Natural killer cell (primary cell): ENCODE measurements at regions not wholly inside any gene's neighbourhood (a gene's known extent, or its start where the extent isn't known, plus 50 kb on each side); places are given as distances from the start of the nearest gene placed in this dataset.
"Not testable (repeated sequence)": the region's sequence is repeated elsewhere in the genome, so short reads cannot be mapped to it uniquely, and the experiment has no call there.

Experiments used
- ATAC-seq, 3 donors: fragments of 150-1000 bp in 2 of 3; fragments of 200-7000 bp in 1 of 3; cut with Tn5 transposase; 1 replicate in 1 of 3; 2 replicates in 2 of 3; pipeline ENCODE4 v1.10.0; 2021; ENCODE audit warnings: mild to moderate bottlenecking in 2 of 3, moderate library complexity in 2 of 3
- DNase-seq, 2 donors: peaks; one replicate each; pipeline versions ENCODE4 v3.0.0 to v3.0.0-alpha.2; 2013 to 2021; ENCODE audit warnings: mixed read lengths in 1 of 2
- H3K27ac ChIP-seq: one replicate; pipeline ENCODE4 v1.5.1; 2013; ENCODE audit warnings: mild to moderate bottlenecking, low read length
- H3K27me3 ChIP-seq: one replicate; pipeline ENCODE4 v1.6.1; 2013; ENCODE audit warnings: low read length; ENCODE audit not compliant: control insufficient read depth, insufficient read depth
- H3K36me3 ChIP-seq: one replicate; pipeline ENCODE4 v1.6.1; 2013; ENCODE audit warnings: low read length; ENCODE audit not compliant: control insufficient read depth, insufficient read depth
- H3K4me1 ChIP-seq: one replicate; pipeline ENCODE4 v1.6.1; 2013; ENCODE audit warnings: low read length; ENCODE audit not compliant: control insufficient read depth, insufficient read depth
- H3K4me3 ChIP-seq: one replicate; pipeline ENCODE4 v1.5.1; 2013; ENCODE audit warnings: low read length
- H3K9me3 ChIP-seq: one replicate; pipeline ENCODE4 v1.6.1; 2013; ENCODE audit warnings: low read length; ENCODE audit not compliant: control insufficient read depth, insufficient read depth
- H3K27ac Mint-ChIP-seq, 2 donors: one replicate each; pipeline ENCODE4 v1.8.0; 2022; ENCODE audit warnings: mild to moderate bottlenecking in 2 of 2, mixed read lengths in 2 of 2, moderate library complexity in 1 of 2
- H3K27me3 Mint-ChIP-seq, 2 donors: one replicate each; pipeline ENCODE4 v1.8.0; 2022; ENCODE audit warnings: low read depth in 2 of 2, mixed read lengths in 2 of 2
- H3K36me3 Mint-ChIP-seq: one replicate; pipeline ENCODE4 v1.8.0; 2022; ENCODE audit warnings: mixed read lengths
- H3K4me1 Mint-ChIP-seq, 2 donors: one replicate each; pipeline ENCODE4 v1.8.0; 2022; ENCODE audit warnings: mixed read lengths in 2 of 2
- H3K4me3 Mint-ChIP-seq: one replicate; pipeline ENCODE4 v1.8.0; 2022; ENCODE audit warnings: mild to moderate bottlenecking, moderate library complexity, mixed read lengths
- H3K9me3 Mint-ChIP-seq, 2 donors: one replicate each; pipeline ENCODE4 v1.8.0; 2022; ENCODE audit warnings: mixed read lengths in 2 of 2
- WGBS: methylation state at CpG from one replicate; pipeline ENCODE4 v1.1.7; 2013; ENCODE audit warnings: missing lambda C conversion rate; ENCODE audit not compliant: insufficient coverage; 5-methylcytosine and 5-hydroxymethylcytosine counted together
- intact Hi-C: fragments of 100-400 bp; cut with micrococcal nuclease; formaldehyde crosslinking; loops from one replicate; pipeline ENCODE4 v1.14.2; 2022
- TF ChIP-seq, protein P1 (sequence below): fragments of 200-600 bp; IDR thresholded peaks from one replicate; pipeline ENCODE4 v1.8.0; 2022; ENCODE audit warnings: antibody characterized with exemption

DNA sequence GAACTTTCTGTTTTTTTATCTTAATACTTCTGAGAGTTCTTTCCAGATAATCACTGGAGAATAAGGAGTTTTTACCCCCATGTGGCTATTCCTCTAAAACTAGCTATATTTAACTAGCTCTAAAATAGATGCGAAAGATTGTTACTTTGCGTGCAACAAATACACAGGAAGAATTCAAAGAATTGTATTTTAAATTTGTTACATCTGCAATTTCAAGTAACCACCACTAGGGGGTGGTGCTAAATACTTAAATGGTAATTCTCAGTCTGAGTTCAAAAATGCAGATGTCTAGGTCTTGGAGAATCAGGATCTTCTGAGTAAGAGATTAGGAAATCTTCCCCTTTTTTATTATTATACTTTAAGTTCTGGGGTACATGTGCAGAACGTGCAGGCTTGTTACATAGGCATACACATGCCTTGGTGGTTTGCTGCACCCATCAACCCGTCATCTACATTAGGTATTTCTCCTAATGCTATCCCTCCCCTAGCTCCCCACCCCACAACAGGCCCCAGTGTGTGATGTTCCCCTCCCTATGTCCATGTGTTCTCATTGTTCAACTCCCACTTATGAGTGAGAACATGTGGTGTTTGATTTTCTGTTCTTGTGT, 346.9 kb downstream of the GOLGA6L6 start:
- H3K4me3 Mint-ChIP-seq, H3K27me3 Mint-ChIP-seq, H3K27ac Mint-ChIP-seq, H3K27ac ChIP-seq, H3K4me3 ChIP-seq, H3K9me3 ChIP-seq, DNase-seq, H3K36me3 Mint-ChIP-seq, H3K9me3 Mint-ChIP-seq, H3K4me1 ChIP-seq, H3K27me3 ChIP-seq, intact Hi-C loops, ATAC-seq, H3K4me1 Mint-ChIP-seq, H3K36me3 ChIP-seq: not testable (repeated sequence)
- WGBS: no CpG with 5 or more reads among the region's 4 CpGs
- TF ChIP-seq, protein P1, sequence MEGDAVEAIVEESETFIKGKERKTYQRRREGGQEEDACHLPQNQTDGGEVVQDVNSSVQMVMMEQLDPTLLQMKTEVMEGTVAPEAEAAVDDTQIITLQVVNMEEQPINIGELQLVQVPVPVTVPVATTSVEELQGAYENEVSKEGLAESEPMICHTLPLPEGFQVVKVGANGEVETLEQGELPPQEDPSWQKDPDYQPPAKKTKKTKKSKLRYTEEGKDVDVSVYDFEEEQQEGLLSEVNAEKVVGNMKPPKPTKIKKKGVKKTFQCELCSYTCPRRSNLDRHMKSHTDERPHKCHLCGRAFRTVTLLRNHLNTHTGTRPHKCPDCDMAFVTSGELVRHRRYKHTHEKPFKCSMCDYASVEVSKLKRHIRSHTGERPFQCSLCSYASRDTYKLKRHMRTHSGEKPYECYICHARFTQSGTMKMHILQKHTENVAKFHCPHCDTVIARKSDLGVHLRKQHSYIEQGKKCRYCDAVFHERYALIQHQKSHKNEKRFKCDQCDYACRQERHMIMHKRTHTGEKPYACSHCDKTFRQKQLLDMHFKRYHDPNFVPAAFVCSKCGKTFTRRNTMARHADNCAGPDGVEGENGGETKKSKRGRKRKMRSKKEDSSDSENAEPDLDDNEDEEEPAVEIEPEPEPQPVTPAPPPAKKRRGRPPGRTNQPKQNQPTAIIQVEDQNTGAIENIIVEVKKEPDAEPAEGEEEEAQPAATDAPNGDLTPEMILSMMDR: peak; percentile 97

DNA sequence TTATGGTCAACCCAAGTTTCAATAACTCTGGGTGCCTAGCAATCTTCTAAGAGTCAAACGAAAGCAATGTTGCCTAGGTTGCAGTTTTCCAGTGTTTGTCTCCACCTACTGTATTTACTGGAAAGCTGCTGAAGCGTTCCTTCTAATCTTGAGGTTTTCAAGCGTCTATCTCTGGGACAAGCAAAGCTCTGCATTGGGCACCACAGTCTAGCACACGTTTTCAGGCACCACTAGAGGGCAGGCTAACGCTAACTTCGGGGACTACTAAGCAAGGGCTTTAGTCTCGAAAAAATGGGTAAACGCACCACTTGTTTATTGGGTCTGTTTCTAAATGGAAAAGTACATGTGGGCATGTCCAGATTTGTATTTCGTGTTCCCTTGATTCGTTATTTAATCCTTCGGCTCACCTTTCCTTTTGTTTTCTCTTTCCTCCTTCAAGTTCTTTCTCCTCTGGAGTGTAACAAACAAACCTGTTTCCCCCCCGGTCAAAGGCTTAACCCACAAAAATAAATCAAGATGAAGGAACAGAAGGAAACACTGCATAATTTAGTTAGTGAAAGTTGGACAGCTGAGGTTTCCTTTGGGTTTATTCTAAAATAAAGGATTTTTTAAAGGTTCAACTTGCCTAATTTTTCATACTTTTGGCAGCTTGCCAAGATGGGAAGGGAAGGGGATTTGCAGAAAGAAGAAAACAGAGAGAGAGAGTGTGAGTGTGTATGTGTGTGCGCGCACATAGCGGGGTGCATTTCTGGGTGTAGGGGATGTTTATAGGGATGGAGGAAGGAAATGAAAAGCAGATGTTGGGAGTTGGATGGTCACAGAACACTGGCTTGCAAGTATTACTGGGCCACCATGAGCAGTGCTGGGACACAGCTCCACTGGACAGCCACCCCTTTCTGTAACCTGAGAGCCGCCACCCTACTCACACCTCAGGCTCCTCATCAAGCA, 348.3 kb downstream of the GOLGA6L6 start:
- 17% methylated on average over 14 of the region's 16 CpGs for WGBS
- TF ChIP-seq, protein P1: peak; percentile 94
- H3K4me1 ChIP-seq: not testable (repeated sequence)

DNA sequence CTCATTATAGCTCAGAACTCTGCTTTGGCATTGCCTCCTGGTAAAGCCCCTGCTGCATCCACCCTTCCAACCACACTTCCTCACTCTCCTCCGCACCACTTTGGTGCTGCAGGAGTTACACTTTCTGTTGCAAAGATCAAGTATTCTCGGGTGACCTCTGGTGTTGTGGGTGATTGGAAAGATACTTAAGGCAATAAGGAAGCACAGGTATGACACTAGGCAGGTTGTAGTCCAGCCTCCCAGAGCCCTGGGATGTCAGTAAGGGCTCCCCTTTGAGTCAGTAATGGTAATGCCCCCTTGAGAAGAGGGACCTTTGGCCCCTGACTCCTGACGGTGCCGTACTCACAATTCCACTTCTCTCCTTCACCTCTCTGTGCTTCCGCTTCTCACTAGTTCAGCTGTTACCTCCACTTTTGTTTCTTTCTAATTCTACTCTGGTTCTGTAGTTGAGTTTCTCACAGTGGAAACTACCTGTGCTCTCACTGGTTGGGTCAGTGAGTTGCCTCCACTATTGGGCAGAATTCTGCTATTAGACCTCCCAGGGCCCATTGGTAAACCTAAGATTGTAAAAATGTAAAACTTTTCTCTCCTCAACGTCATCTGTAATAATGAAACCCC, 350.0 kb downstream of the GOLGA6L6 start:
- H3K9me3 ChIP-seq, H3K4me3 Mint-ChIP-seq, H3K4me3 ChIP-seq, H3K27me3 Mint-ChIP-seq, H3K27ac ChIP-seq, H3K9me3 Mint-ChIP-seq, H3K36me3 Mint-ChIP-seq, intact Hi-C loops, H3K27me3 ChIP-seq, H3K4me1 Mint-ChIP-seq, H3K4me1 ChIP-seq, DNase-seq, H3K36me3 ChIP-seq, ATAC-seq, H3K27ac Mint-ChIP-seq: not testable (repeated sequence)
- WGBS: 68% methylated on average over 4 of the region's 6 CpGs

More for the DNA sequence above, 348.3 kb downstream of the GOLGA6L6 start:
- H3K9me3 Mint-ChIP-seq, H3K27me3 ChIP-seq, H3K4me3 Mint-ChIP-seq, intact Hi-C loops, H3K36me3 Mint-ChIP-seq, H3K9me3 ChIP-seq, H3K27me3 Mint-ChIP-seq, H3K27ac ChIP-seq, H3K4me3 ChIP-seq, H3K27ac Mint-ChIP-seq, H3K4me1 Mint-ChIP-seq, H3K36me3 ChIP-seq: not testable (repeated sequence)
- DNase-seq (peak; percentile 43 to 67), ATAC-seq (peak; percentile 84 to 98 (median 98))

DNA sequence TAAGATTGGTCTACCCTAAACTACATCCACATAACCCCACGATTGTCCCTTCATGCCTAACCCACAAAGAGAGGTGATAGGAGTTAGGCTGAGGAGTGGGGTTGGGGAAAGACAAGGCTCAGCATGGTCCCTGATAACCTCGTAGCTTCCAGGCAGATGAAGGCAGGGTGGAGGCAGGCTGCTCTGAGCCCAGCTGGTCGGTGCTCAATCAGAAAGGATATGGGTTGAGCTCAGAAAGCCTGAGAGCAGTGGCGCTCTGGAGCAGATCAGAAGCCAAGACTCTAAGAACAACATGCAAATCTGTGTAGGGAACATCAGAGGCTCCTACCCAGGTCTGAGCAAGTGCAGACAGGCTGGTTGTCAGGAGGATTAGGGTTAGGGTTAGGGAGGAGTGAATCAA, 353.0 kb downstream of the GOLGA6L6 start:
- H3K9me3 Mint-ChIP-seq, H3K4me3 ChIP-seq, H3K27me3 ChIP-seq, DNase-seq, H3K36me3 Mint-ChIP-seq, H3K27me3 Mint-ChIP-seq, intact Hi-C loops, H3K4me3 Mint-ChIP-seq, H3K27ac Mint-ChIP-seq, H3K9me3 ChIP-seq, H3K27ac ChIP-seq, H3K4me1 ChIP-seq, H3K36me3 ChIP-seq, ATAC-seq, H3K4me1 Mint-ChIP-seq: not testable (repeated sequence)
- WGBS: 73% methylated on average over 3 of the region's 4 CpGs

DNA sequence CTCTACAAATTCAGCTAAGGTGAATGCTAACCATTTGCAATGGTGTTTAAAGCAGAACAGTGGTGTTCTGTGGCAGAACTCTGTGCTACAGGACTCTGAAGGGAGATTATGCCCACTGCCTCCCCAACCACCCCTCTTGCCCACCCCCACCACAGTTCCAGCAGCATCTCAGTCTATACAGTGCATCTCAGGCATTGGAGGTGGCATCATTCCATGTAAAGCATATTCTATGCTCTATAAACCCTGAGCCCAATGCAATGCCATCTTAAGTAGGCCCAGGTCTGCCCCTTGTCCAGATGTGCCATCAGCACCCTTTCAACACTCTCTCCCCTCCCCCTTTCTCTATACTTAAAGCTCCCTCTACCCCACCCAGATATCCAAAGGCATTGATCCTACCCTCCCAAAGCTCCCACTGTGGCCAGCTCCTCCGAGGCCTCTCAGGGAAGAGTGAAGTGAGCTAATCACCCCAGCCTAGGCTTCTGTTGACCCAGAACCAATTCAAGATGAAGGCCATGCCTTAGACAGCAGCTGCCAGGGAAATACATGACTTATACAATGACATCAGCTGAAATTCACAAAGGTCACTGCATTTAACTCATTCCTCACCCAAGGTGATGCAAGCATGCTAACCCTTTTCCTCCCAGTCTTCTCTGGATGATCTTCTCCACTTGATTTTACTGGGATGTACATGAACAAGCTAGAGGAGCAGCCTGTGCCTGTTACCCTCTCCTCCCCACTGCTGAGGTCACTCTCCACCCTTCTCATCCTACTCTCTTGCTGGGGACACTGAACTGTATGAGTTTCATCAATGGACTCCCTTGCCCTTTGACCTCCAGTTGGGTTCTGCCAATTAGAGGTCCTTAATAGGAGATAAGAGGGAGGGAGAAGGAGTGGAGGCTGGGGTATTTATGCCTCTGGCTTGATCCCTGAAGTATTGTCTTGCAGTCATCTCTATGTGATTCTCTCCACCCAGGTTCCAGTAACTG, 353.9 kb downstream of the GOLGA6L6 start:
- H3K36me3 ChIP-seq, H3K27ac ChIP-seq, H3K27me3 Mint-ChIP-seq, H3K4me1 Mint-ChIP-seq, H3K27ac Mint-ChIP-seq, H3K9me3 ChIP-seq, H3K27me3 ChIP-seq, H3K4me1 ChIP-seq, H3K4me3 ChIP-seq, H3K4me3 Mint-ChIP-seq, H3K9me3 Mint-ChIP-seq, intact Hi-C loops, H3K36me3 Mint-ChIP-seq, DNase-seq: not testable (repeated sequence)
- peak in 1 of 3 donors; percentile 47 for ATAC-seq
- WGBS: 81% methylated on average over 1 of the region's 1 CpG

DNA sequence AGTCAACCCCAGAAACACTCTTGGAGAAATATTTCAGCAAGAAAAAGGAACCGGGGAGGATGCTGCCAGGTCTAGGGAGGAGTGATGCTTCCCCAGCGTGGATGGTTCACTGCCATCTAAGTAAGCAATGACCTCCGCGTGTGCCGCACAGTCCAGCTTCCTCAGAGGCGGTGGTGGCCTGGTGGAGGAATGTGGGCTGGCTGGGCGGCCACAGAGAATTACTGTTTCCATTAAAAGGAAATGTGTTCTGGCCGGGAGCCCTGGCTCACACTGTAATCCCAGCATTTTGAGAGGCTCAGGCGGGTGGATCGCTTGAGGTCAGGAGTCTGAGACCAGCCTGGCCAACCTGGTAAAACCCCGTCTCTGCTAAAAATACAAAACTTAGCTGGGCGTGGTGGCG, 356.7 kb downstream of the GOLGA6L6 start:
- WGBS: 86% methylated on average over 5 of the region's 13 CpGs
- not testable (repeated sequence) for H3K27me3 Mint-ChIP-seq, H3K4me1 ChIP-seq

More for the DNA sequence above, 356.7 kb downstream of the GOLGA6L6 start:
- H3K9me3 Mint-ChIP-seq, intact Hi-C loops, H3K4me3 ChIP-seq, ATAC-seq, H3K27ac ChIP-seq, H3K4me3 Mint-ChIP-seq, H3K36me3 ChIP-seq, H3K9me3 ChIP-seq, H3K36me3 Mint-ChIP-seq, H3K27me3 ChIP-seq, H3K27ac Mint-ChIP-seq, DNase-seq, H3K4me1 Mint-ChIP-seq: not testable (repeated sequence)
